Amniotic epithelial cell (primary cell): ENCODE measurements at regions not wholly inside any gene's neighbourhood (a gene's known extent, or its start where the extent isn't known, plus 50 kb on each side); places are given as distances from the start of the nearest gene placed in this dataset.
A peak's percentile ranks its signal among the peaks of the same experiment; 100 is the strongest.

ENCODE experiments used
- DNase-seq: peaks from one replicate; pipeline ENCODE4 v3.0.0-alpha.2; 2010; ENCODE audit warnings: low read depth

- no peak for DNase-seq
Measured at GRCh38 chr12:63318933-63319332, 167.9 kb upstream of the AVPR1A start.

- no peak for DNase-seq
Measured at GRCh38 chr12:63318313-63318712, 167.3 kb upstream of the AVPR1A start.

GRCh38 chr12:63317880-63318279 lies 166.9 kb upstream of the AVPR1A start:
- no peak for DNase-seq

GRCh38 chr12:63317286-63317846 lies 166.4 kb upstream of the AVPR1A start:
- DNase-seq = no peak

- DNase-seq = no peak
Measured at GRCh38 chr12:63313139-63313538, 162.1 kb upstream of the AVPR1A start.

- DNase-seq = no peak
Measured at GRCh38 chr12:63308671-63309070, 157.7 kb upstream of the AVPR1A start.

- no peak for DNase-seq
Measured at GRCh38 chr12:63307849-63308248, 156.8 kb upstream of the AVPR1A start.

- DNase-seq = no peak
Measured at GRCh38 chr12:63305901-63306875, 155.2 kb upstream of the AVPR1A start.

GRCh38 chr12:63304887-63305316 lies 153.9 kb upstream of the AVPR1A start:
- DNase-seq = no peak

GRCh38 chr12:63302941-63303536 lies 152.0 kb upstream of the AVPR1A start:
- DNase-seq = no peak

GRCh38 chr12:63302269-63302940 lies 151.4 kb upstream of the AVPR1A start:
- DNase-seq = no peak

GRCh38 chr12:63301311-63301710 lies 150.3 kb upstream of the AVPR1A start:
- DNase-seq = no peak

- DNase-seq = no peak
Measured at GRCh38 chr12:63298386-63298930, 147.5 kb upstream of the AVPR1A start.

- DNase-seq = peak; percentile 57
Measured at GRCh38 chr12:63294327-63294632, 143.3 kb upstream of the AVPR1A start.

GRCh38 chr12:63292471-63293221 lies 141.6 kb upstream of the AVPR1A start:
- DNase-seq = no peak

- DNase-seq = peak; percentile 10
Measured at GRCh38 chr12:63276537-63277365, 125.8 kb upstream of the AVPR1A start.

GRCh38 chr12:63266988-63267387 lies 116.0 kb upstream of the AVPR1A start:
- no peak for DNase-seq

- no peak for DNase-seq
Measured at GRCh38 chr12:63264629-63265028, 113.6 kb upstream of the AVPR1A start.

- DNase-seq = no peak
Measured at GRCh38 chr12:63250486-63250885, 99.5 kb upstream of the AVPR1A start.

- DNase-seq = no peak
Measured at GRCh38 chr12:63238892-63239291, 87.9 kb upstream of the AVPR1A start.

- DNase-seq = no peak
Measured at GRCh38 chr12:63232896-63233295, 81.9 kb upstream of the AVPR1A start.
